GM10248 (cell line): ENCODE measurements at regions not wholly inside any gene's neighbourhood (a gene's known extent, or its start where the extent isn't known, plus 50 kb on each side); places are given as distances from the start of the nearest gene placed in this dataset.
"Not testable (repeated sequence)": the region's sequence is repeated elsewhere in the genome, so short reads cannot be mapped to it uniquely, and the experiment has no call there.

ENCODE experiments used
- CTCF ChIA-PET: fragments of 300-600 bp; sonication (Branson Sonifier 250); formaldehyde crosslinking; extraction: SDS; loops from one replicate; lab custom pipeline; 2021; ENCODE audit warnings: antibody characterized with exemption; lab: Yijun Ruan, JAX
- POLR2A ChIA-PET: fragments of 350-650 bp; sonication (Branson Sonifier 250); formaldehyde crosslinking; extraction: SDS; loops from one replicate; lab custom pipeline; 2020; ENCODE audit warnings: antibody characterized with exemption; lab: Yijun Ruan, JAX
- DNase-seq: peaks from one replicate; pipeline ENCODE4 v3.0.0; 2012; ENCODE audit errors: extremely low spot score
- TF ChIP-seq, protein P1 (sequence below): IDR thresholded peaks from 2 replicates; pipeline ENCODE4 v1.5.1; 2012; ENCODE audit warnings: mild to moderate bottlenecking, low read depth; ENCODE audit errors: extremely low read depth, missing control alignments, control extremely low read depth

DNA sequence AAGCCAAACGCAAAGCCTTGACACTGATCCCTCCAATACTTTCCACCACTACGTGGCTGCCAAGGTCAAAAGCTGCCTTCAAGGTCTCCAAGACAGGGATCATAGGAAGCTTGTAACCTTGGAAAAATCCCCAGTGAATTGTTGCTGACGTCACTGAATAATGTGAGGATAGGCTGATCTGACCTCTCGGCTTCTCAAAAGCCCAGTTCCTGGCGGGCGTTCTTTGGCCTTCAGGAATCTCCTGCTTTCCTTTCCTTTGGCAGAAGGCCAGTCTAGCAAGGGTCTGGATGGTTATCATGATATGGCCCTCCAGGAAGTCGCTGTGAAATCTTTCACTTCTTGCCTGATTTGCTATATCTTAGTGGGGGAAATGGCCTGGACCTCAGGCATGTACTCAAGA, 61.4 kb upstream of the TNFAIP3 start:
- ChIA-PET POLR2A (no interaction called here), CTCF (interaction anchor here (1.6 to 2.1 kb wide), 3 partner anchors 22 to 101 kb away, joined by 4 to 6 read pairs (median 4); no protein-coding TSS in a partner anchor)
- DNase-seq, result no peak
- TF ChIP-seq, protein P1, sequence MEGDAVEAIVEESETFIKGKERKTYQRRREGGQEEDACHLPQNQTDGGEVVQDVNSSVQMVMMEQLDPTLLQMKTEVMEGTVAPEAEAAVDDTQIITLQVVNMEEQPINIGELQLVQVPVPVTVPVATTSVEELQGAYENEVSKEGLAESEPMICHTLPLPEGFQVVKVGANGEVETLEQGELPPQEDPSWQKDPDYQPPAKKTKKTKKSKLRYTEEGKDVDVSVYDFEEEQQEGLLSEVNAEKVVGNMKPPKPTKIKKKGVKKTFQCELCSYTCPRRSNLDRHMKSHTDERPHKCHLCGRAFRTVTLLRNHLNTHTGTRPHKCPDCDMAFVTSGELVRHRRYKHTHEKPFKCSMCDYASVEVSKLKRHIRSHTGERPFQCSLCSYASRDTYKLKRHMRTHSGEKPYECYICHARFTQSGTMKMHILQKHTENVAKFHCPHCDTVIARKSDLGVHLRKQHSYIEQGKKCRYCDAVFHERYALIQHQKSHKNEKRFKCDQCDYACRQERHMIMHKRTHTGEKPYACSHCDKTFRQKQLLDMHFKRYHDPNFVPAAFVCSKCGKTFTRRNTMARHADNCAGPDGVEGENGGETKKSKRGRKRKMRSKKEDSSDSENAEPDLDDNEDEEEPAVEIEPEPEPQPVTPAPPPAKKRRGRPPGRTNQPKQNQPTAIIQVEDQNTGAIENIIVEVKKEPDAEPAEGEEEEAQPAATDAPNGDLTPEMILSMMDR, result no peak

DNA sequence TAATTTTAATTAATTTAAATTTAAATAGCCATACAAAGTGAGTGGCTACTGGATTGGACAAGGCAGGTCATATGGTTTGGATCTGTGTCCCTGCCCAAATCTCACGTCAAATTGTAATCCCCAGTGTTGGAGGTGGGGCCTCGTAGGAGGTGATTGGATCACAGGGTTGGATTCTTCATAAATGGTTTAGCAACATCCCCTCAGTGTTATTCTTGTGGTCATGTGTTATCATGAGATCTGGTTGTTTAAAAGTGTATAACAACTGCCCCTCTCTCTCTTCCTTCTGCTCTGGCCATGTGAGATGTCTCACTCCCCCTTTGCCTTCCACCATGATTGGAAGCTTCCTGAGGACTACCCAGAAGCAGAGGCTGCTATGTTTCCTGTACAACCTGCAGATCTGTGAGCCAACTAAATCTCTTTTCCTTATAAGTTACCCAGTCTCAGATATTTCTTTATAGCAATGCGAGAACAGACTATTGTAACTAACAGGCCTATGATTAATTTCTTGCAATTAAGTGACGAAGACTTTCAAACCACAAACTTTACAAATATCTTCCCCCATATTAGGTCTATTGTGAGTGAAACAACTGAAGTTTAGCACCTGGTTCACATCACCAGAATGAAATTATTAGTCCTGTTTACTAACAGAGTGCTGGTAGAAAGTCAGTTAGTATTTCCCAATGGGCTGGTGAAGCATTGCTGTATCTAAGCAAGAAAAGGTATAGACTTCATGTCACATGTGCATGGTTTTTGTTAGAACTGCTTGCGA, 60.0 kb upstream of the TNFAIP3 start:
- no peak for DNase-seq
- POLR2A ChIA-PET, result no interaction called here
- TF ChIP-seq, protein P1, result no peak
- CTCF ChIA-PET, result interaction anchor here (7.1 kb wide), 1 partner anchor 9 kb away, joined by 73 read pairs; no protein-coding TSS in a partner anchor

DNA sequence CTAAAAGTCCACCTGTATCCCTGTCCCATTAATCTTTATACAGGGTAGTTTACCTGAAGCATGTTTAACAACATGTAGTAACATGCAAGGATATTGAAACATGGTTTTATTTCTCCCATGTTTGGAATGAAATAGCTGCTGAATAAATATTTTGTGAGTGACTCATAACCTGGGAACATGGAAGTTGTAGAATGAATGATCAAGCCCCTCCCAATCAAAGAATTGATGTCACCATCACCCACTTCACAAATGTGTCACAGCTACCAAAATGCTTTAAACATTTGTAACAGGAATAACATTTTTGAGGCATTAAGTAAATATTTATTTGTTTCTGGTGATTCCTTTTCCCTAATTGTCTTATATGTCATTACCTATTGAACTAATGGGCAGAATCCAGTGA, 58.9 kb upstream of the TNFAIP3 start:
- ChIA-PET POLR2A (no interaction called here), CTCF (interaction anchor here (1.8 to 7.1 kb wide), 3 partner anchors 10 to 138 kb away, joined by 3 to 73 read pairs (median 5); partner anchors contain the start of gene TNFAIP3)
- DNase-seq, result no peak
- TF ChIP-seq, protein P1, result no peak

DNA sequence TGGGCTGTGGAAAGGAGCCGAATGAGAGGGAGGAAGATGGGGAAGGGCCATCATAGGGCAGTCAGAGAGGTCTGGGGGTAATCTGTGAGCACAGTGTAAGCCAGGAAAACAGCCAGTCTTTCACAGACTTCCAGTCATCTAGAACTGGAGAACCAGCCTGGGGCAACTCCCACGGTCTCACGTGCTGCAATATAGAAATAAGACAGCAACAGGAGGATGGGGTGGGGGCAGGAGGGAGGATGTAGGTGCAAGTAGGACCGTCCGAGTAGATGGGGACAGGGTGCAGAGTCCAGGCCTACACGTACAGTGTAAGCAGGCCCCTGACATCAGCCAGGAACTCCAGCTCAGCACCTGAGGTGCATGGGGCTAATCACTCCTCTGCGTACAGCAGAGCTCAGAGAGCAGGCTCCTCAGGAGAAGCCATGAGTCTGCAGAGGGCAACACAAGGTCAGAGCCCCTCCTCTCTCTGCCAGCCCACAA, 58.2 kb upstream of the TNFAIP3 start:
- ChIA-PET CTCF (interaction anchor here (1.1 to 7.1 kb wide), 6 partner anchors 10 to 137 kb away, joined by 3 to 73 read pairs (median 5); partner anchors contain the start of gene TNFAIP3), POLR2A (no interaction called here)
- DNase-seq, result no peak
- TF ChIP-seq, protein P1, result no peak

- DNase-seq, POLR2A ChIA-PET: not testable (repeated sequence)
- CTCF ChIA-PET, result interaction anchor here (1.0 to 7.1 kb wide), 13 partner anchors 8 to 136 kb away, joined by 3 to 73 read pairs (median 4); partner anchors contain the start of gene TNFAIP3
Observed at GRCh38 chr6:137809895-137810553, 57.0 kb upstream of the TNFAIP3 start.

DNA sequence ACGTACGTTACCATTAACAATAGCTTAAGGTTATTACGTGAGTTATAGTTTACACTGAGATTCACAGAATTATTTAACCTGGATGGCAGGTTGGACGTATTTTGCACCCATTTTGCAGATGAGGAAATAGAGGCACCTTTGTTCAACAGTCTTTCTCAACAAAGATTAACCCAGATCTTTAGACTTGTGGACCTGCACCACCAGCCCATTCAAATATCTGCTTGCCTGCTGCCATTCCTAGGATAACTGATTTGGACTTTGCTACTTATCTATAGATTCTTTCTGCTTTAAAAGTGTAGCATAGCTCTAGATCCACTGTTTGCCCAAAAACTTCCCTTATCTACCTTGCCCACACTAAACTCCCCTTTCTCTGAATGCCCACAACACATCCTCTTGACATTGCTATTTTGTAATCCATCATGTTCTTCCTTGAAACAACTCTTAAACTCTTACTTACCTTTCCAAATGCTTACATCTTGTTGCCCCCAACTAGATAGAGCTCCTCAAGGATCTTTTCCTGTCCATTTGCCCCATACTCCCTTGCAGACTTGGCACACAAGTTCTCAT, 56.4 kb upstream of the TNFAIP3 start:
- DNase-seq, result no peak
- CTCF ChIA-PET, result interaction anchor here (0.9 to 7.1 kb wide), 15 partner anchors 9 to 134 kb away, joined by 3 to 73 read pairs (median 4); partner anchors contain the start of gene TNFAIP3
- POLR2A ChIA-PET, result no interaction called here
- TF ChIP-seq, protein P1, result no peak
